Epidermal melanocyte (primary cell): ENCODE measurements at regions not wholly inside any gene's neighbourhood (a gene's known extent, or its start where the extent isn't known, plus 50 kb on each side); places are given as distances from the start of the nearest gene placed in this dataset.

Experiments
- DNase-seq: peaks from one replicate; pipeline ENCODE4 v3.0.0; 2011; ENCODE audit warnings: low spot score; ENCODE audit not compliant: insufficient read length

DNA sequence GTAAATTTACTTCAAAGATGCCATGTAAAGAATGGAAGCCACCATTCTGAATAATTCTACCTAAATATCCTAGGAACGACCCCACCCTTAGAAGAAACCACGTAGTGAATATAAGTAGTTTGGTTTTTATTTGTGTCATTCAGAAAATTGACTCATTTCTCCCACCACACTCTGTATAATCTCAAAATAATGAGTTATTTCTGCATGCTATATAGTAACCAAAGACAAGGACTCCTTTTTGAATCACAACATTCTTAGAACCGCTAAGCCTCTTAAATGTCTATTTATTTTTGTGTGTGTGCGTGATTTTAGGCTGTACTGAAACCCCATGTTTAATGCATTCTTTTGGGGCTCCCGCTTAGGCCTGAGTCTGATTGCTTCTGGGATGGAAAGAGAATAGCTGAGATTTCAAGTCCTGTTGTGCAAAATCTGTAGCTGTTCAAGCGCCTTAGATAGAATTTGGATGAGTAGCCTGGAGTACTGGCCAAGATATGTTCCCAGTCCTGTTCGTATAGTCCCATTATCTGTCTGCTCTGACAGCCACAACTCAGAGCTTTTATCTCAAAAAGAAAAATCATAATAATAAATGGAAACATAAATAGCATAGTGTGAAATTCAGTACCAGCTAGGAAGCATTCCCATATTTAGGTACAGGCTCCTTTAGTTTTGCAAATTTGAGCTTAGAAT, 532.4 kb upstream of the NBEA start:
- DNase-seq: no peak

DNA sequence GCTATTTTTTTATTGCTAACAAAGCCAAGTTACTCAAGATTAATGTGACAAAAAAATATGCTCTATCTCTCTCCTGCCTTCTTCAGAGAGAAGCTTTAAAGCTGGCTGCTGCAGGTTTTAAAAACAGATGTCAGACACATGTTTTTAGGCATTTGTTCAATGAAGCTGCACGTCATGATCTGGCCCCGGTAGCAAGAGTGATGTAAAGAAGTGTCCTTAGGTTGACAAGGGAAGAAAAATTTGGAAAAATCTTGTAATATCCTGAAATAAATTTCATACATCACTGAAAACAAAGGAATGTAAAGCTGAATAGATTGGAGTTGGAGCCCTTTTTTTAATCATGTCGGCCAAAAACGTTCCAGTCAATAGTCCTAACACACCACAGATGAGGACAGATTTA, 531.4 kb upstream of the NBEA start:
- no peak for DNase-seq

DNA sequence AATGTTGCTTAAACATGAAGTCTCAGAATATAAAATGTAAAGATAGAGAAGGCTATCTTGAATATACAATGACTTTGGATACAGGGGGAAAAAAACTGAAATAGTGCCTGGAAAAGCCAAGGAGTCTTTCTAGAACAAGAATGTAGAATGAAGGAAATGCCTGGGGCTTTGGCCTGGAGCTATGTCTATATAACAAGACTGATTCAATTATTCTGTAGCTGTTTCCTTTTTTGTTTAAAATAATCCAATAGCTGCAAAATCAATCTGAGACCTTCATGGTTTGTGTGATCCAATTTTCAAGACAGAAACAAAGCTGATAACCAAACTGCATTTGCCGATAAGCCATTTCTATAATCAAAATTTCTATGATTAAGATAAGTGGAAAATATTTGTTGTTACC, 530.9 kb upstream of the NBEA start:
- no peak for DNase-seq

DNA sequence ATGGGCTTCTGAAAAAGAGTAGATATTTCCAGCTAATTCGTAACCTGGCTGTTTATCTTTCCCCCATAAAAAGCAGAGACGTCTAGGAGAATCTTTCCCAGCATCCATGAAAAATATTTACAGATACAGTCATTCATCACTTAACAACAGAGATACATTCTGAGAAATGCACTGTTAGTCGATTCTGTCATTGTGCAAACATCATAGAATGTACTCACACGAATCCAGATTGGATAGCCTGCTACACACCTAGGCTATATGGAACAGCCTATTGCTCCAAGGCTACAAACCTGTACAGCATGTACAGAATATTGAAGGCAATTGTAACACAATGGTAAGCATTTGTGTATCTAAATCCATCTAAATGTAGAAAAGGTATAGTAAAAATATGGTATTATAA, 530.2 kb upstream of the NBEA start:
- DNase-seq: no peak

DNA sequence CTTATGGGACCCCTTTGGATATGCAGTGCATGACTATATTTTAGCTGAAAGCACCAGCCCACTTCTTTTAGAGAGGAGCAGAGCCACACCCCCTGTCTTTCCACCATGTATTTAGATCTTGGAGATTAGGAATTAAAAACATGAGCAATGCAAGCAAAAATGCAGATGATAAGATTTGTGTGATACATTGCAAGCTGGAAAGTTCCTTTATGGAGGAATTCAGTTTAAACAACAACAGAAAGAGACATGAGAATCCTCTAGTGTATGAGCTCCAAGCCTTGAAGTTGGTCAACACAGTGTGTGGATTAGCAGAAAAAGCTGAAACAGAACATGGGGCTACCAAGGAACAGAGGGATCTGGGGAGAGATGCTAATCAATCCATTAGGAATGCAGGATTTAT, 529.8 kb upstream of the NBEA start:
- DNase-seq: no peak

DNA sequence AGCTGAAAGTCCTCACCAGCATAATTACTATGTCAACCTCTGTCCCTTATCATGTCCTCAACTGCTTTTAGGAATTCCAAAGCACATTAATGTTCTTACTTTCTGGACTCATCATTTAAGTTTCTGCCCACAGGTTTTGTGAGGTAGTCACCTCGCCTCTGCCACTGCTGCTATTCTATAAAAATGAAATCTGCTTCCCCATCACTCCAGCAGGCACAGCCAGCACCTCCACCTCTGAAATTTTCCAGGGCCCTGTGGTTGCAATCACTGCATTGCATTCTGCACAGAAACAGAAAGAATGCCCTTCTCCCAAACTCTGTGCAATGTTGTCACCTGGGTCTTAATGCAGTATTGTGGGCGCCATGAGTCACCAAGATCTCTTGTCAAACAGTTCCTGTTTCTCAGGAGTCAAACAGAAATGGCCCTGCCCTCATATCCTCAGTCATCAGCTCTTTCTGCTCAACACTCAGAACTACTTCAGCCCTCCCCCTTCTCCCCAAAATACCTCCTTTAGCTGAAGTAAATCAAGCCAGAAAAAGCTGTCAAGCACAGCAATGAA, 529.2 kb upstream of the NBEA start:
- DNase-seq: no peak

DNA sequence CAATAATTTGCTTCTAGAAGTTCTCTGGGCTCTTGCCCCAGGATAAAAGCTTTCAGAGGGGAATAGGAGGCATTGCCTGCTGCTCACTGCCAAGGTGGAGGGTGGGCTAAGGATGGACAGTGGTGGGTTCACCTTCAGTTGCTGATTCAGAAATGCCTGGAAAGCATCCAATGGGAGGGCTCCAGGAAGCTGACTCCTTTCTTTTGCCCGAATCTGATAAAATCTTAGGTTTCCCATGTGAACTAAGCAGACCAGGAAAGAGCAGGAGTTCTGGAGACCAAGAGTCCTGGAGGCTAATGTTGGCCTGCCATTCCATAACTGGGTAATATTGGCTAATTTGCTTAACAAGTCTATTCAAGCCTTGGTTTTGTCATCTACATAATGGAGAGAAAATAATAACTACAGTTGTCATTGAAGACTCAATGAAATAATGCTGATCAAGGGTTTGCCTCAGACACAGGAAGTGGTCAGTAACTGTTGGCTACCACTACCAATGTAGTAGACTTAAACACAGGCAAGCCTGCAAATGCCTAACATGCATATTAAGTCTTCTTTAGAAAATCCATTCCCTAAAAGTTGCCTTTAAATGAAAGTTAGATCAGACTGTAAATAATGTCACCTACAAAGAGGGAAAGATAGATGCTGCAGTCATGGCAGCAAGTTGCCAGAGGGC, 528.4 kb upstream of the NBEA start:
- no peak for DNase-seq

DNA sequence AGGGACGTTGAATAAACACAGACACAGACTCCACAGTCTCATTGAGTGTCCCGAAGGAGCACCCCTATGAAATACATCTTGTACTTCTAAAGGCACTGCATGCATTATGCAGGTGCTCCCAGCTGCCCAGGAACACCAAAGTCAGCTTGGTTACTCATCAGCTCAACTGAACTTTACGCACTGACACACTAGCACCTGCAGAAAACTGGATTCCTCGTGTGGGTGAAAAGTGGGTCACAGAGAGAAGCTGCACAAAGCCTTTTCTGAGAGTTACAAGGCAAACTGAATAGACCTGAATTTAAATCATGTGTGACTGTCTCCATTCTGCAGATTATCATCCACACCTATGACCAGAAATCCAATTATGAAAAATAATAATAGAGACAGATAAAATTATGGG, 527.5 kb upstream of the NBEA start:
- DNase-seq: no peak

DNA sequence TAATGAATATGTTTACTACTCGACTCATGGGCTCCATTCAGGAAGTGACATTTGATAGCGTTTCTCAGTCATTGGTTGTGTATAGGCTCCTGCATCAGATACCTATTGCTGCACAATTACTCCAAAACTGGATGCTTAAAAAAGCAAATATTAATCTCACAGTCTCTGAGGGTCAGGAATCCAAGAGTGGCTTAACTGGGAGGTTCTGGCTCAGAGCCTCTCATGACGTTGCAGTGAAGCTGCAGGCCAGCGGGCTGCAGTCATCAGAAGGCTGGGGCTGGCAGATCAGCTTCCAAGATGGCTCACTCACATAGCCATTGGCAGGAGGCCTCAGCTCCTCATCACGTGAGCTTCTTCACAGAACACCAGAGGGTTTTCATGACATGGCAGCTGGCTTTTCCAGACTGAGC, 525.1 kb upstream of the NBEA start:
- no peak for DNase-seq

DNA sequence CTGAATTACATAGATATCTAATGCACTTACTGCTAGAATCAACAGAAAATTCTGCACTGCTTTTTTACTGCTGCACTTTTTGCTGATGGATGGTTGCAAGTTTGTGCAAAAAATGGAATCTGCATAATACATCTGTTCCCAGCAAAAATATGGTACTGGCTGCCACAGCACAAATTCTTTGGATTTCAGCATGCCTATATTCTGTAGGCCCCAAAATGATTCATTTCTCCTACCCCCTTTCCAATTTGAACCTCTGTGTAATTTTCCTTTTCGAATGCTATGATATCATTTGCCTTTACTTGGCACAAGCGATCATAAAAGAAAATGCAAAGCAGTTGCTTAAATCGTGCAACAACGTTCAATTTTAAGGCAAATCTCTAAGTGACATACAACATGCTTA, 524.2 kb upstream of the NBEA start:
- DNase-seq: no peak

DNA sequence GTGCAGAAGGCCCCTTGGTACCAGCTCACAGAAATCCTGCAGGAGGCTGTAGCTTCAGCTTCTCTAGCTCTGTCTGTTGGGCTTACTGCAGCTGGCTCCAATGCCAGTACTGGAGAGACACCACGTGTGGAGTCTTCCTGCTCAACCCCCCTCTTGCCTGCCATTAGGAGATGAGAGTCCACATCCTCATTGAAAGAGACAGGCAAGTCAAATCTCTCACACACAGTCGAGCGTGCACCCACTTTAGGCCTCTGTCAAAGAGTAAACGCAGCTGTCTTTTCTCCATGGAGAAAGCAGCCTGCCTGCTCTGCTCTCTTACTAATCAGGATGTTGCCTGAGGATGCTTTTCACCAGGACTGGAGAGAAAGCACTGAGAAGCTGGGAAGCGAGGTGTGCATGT, 523.0 kb upstream of the NBEA start:
- no peak for DNase-seq

DNA sequence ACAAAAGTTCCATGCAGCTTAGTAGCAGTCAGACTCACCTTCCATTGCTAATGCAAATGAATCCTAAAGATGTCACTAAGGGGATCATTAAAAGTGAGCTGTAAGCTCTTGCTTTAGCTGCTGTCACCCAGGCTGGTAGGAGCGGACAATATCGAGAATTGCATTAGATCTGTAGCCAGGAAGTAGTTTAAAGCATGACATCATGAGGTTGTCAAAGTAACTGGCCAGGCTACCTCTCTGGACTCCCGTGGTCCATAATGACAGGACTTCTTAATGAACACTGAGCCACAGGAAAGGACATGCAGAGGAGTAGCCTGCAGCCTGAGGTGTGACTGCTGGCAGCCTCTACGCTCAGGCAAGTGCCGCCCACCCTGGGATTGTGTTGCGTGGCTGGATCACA, 522.3 kb upstream of the NBEA start:
- DNase-seq: no peak

DNA sequence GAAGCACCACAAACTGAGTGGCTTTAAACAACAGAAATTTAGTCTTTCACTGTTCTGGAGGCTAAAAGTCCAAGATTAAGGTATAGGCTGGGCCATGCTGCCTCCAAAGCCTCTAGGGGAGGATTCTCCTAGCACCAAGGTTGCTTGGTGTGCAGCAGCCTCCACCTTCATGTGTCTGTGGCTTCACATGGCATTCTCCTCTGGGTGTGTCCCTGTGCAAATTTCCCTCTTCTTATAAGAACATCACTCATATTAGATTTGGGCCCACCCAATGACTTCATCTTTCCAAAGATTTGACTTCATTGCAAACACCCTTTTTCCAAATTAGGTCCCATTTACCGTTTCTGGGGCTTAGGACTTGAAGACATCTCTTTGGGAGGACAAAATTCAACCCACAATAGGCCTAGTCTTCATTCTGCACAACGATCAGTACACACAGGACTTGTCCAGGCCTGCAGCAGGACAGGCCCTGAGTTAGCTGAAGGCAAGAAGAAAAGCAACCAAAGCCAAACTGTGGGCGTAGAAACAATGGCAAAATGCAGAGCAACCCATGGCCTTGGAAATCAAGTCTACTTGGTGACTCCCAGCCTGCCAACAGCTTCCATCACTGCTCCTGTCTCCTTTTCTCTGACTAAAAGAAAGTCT, 521.2 kb upstream of the NBEA start:
- DNase-seq: no peak

DNA sequence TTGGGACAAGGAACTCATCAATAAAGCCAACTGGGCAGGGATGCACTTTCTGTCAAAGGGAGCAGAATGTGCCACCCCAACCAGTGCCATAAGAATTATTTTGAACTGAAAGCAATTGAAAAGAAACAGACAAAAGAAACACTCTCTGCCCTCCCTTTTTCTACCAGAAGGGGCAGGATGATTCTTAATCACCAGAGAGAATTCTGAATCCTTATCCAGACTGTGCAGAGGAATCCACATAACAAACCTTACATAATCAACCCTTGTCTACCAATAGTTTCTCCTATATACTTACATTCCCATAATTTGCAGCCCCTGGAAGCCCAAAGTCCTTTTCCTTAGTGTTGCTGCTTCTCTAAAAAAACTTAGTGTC, 520.7 kb upstream of the NBEA start:
- no peak for DNase-seq

DNA sequence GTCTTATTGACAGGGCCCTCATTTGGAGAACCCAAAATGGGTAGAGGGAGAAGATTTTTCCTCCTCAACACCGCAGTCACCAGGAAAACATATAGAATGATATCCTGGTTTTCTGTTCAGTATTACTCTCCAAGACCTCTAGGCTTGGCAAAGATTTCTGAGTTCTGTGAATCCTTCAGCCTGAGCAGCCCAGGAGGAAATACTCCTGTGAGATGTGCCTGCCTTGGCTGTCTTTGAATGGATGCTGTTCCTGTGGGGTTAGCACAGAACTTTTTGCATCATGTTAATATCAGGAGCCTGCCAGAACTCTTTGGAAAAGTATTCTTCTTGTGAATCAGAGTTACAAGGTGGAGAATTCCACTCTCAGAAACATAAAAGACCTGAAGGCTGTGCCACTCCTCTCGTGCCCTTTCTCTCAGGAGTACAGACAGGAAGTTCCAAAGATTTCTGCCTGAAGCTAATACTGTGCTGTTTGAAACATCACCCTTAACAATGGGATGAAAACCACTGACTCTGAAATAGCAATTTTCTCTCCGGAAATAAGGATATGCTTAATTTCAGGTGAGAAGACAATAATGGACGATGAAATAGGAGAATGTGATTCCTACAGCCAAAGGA, 520.1 kb upstream of the NBEA start:
- no peak for DNase-seq

DNA sequence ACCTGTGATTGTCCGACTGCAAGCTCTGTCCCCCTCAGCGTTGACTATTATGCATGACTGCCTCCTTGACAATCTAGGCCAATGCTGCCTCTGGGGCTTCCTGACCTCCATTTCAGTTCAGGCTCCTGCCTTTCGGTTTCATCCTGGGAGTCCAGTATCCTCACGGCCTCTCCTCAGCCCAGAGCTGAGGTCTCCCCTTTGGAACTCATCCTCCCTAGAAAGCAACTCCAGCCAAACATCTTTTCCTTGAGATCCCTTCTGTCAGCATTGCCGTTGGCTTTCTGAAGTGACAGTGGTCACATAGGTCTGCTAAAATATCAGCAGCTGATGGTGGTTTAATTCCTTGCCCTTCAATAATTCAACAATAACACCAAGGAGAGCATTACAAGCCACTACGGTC, 519.1 kb upstream of the NBEA start:
- no peak for DNase-seq

DNA sequence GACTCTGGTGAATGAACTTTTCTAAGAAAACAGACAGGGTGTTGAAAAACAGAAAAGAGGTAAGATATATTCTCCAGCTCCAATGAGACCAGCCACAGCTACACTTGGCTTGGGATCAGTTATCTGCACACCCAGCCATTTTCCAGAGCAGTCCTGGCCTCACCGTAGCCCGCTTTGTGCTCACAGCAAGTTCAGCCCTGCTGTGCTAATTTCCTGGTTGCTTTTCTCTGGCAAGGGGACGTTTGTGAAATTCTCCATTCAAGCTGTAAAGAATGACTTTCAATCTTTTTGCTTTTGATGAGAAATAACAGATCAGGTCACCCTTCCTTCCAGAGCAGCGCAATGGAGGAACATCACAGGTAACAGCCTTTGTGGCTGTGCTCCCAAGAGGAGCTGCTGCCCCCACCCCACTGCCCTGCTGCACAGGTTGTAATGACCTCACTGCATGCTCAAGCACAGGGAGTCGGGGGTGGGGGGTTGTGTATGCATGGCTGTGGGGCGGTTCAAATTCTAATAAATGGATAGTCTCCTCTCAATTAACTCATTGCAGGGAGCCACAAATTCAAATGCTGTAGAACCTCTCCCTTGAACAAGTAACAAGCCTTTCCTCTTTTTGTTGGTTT, 516.6 kb upstream of the NBEA start:
- DNase-seq: no peak

DNA sequence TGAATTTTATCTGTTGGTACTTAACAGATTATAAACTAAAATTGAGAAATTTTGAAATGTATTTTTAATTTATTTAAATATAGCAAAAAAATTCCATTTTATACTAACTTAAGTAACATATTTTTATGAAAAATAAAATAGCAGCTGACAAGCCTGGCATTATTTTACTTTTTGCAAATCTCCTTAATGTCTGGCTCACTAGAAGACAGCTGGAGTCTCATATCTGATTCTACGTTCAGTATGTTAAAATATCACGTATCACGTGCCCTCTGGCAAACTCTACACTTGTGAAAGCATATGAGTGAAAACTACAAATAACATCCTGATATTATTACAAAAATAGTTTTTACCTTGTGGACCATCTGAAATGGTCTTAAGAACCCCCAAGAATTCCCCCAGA, 513.2 kb upstream of the NBEA start:
- no peak for DNase-seq

DNA sequence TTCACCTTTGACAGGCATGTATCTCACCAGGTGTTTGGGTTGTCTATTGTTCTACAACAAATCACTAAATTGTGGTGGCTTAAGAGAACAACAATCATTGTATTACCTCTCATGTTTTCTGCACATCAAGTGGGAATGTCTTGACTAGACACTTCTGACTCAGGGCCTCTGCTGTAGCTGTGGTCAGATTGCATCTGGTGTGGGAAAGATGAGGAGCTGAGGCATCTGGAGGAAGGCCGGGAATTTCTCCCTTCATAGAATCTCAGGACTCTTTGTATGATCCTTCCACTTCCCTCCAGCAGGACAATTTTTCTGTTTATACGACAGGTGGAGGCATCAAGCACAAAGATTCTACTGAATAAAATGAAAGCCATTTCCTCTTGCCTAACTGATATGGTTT, 511.8 kb upstream of the NBEA start:
- DNase-seq: no peak

DNA sequence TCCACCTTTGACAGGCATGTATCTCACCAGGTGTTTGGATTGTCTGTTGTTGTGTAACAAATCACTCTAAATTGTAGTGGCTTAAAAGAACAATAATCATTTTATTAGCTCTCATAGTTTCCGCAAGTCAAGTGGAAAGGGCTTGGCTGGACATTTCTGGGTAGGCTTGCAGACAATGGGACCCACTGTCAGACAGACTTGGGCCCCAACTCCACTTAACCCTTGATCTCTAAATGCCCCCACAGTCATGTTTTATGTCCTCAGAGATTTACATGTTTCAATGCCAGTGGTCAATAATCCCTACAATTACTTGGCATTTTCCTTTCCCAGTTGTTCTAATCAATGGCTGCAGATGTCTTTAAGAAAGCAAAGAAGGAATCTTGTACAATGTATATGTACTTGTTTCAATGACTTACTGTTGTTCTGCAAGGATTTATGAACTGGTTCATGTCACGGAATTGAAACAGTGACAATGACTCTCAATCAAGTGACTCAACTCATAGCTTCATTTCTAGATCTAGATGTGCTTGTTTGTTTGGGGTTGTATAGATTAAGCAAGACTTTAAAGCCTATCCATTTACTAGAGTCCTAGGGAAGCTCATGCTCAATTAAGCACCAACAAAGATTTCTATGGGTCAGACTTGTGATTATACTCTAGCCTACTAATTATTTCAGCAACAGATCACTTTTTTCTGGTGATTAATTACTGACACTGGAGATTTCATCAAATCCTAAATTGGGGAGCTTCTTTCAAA, 510.1 kb upstream of the NBEA start:
- DNase-seq: no peak

DNA sequence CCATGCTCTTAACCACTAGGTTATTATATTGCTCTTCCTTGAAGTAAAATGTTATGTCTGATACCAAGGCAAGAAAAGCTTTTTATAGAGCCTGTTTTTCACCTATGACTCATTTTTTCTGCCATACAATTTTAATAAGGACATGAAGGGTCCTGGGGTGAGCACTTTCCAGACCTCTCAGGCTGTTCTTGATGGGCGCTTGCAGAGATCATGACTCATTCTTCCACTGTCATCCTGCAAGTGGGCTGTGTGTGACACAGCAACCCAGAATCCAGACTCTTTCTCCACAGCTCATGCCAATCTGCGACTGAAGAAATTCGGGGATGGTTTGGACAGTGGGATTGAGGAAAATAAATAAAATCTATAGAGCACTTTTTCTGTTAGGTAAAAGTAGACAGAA, 506.7 kb upstream of the NBEA start:
- DNase-seq: no peak
